BE2C (cell line): ENCODE measurements at regions not wholly inside any gene's neighbourhood (a gene's known extent, or its start where the extent isn't known, plus 50 kb on each side); places are given as distances from the start of the nearest gene placed in this dataset.

Experiments used
- DNase-seq: peaks from one replicate; pipeline ENCODE4 v3.0.0-alpha.2; 2020
- H3K27me3 ChIP-seq: fragments of 250-450 bp; sonication (Bioruptor Pico); 2 replicates; pipeline ENCODE4 v1.5.1; 2020; ENCODE audit warnings: mild to moderate bottlenecking
- H3K36me3 ChIP-seq: fragments of 250-450 bp; sonication (Bioruptor Pico); 2 replicates; pipeline ENCODE4 v1.5.1; 2020; ENCODE audit warnings: mild to moderate bottlenecking
- H3K4me1 ChIP-seq: fragments of 250-450 bp; sonication (Bioruptor Pico); 2 replicates; pipeline ENCODE4 v1.5.1; 2020
- H3K4me3 ChIP-seq: 2 replicates; pipeline ENCODE4 v1.5.1; 2011; ENCODE audit warnings: low read depth, low read length
- H3K9me3 ChIP-seq: fragments of 250-450 bp; sonication (Bioruptor Pico); 2 replicates; pipeline ENCODE4 v1.5.1; 2020
- TF ChIP-seq, protein P1 (sequence below): IDR thresholded peaks from 2 replicates; pipeline ENCODE4 v1.5.1; 2012; ENCODE audit warnings: mild to moderate bottlenecking, low read depth, low read length

DNA sequence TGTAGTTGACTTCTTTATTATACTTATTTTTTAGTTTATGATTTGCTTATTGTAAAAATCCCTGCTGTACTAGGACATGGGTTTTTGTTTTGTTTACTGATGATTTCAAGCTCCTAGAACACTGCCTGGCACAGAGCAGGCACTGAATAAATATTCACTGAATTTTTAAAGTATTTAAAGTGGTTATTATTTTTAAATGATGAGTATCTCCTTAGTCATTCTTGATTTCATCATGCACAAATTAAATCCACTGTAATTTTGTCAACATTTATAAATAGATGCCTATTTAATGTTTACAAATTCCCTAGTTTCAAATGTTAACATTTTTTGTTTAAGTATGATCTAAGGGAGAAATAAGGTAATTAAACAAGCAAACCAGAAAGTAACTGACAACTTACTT is 367.9 kb upstream of the SLIT2 start:
- H3K27me3 ChIP-seq = no peaks in the 10 kb centered on the region
- no peaks in the 10 kb centered on the region for H3K36me3 ChIP-seq
- DNase-seq = no peak
- no peaks in the 10 kb centered on the region for H3K4me1 ChIP-seq
- no peak overlapping the region for H3K4me3 ChIP-seq
- TF ChIP-seq, protein P1, sequence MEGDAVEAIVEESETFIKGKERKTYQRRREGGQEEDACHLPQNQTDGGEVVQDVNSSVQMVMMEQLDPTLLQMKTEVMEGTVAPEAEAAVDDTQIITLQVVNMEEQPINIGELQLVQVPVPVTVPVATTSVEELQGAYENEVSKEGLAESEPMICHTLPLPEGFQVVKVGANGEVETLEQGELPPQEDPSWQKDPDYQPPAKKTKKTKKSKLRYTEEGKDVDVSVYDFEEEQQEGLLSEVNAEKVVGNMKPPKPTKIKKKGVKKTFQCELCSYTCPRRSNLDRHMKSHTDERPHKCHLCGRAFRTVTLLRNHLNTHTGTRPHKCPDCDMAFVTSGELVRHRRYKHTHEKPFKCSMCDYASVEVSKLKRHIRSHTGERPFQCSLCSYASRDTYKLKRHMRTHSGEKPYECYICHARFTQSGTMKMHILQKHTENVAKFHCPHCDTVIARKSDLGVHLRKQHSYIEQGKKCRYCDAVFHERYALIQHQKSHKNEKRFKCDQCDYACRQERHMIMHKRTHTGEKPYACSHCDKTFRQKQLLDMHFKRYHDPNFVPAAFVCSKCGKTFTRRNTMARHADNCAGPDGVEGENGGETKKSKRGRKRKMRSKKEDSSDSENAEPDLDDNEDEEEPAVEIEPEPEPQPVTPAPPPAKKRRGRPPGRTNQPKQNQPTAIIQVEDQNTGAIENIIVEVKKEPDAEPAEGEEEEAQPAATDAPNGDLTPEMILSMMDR = no peak
- no peaks in the 10 kb centered on the region for H3K9me3 ChIP-seq

DNA sequence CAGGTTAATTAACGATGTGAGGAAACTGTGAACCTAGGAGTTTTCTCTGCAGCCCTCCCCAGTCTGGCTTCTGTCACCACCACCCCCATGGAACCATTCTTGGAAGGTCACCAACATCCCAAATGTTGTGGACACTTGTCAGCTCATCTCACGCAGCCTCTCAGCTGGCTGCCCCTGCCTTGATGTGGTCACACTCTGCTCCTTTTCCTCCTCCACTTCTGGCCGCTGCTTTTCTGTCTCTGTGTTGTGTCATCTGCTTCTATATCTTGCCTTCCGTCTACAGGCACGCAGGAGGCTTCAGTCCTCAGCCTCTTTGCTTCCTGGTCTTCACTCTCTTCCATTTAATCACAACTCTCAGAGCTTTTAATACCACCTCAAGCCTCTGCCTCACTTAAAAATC is 371.5 kb upstream of the SLIT2 start:
- DNase-seq = no peak
- Histone ChIP-seq H3K4me3 (no peak overlapping the region), H3K9me3 (no peaks in the 10 kb centered on the region), H3K27me3 (no peaks in the 10 kb centered on the region), H3K4me1 (no peaks in the 10 kb centered on the region), H3K36me3 (no peaks in the 10 kb centered on the region)
- TF ChIP-seq, protein P1 = no peak

DNA sequence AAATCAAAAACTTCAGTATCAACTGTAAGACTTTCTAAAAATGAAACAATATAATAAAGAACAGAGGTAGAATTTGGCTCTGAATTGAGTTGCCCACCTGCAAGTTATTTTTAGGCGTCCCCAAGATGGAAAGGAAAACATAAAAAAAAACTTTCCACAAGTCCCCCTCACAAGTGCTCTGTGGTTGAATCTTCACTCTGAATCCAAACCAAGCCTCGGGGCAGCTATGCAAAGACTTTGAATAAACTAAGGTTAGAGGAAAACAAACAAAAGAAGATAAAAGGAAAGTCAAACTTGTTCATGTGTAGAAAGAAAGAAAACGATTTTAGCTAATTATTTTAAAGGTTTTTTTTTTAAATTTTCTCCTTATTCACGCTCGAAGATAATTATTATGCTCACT is 372.4 kb upstream of the SLIT2 start:
- H3K36me3 ChIP-seq = no peaks in the 10 kb centered on the region
- no peaks in the 10 kb centered on the region for H3K9me3 ChIP-seq
- TF ChIP-seq, protein P1 = no peak
- no peaks in the 10 kb centered on the region for H3K4me1 ChIP-seq
- H3K4me3 ChIP-seq = no peak overlapping the region
- no peak for DNase-seq
- H3K27me3 ChIP-seq = no peaks in the 10 kb centered on the region

DNA sequence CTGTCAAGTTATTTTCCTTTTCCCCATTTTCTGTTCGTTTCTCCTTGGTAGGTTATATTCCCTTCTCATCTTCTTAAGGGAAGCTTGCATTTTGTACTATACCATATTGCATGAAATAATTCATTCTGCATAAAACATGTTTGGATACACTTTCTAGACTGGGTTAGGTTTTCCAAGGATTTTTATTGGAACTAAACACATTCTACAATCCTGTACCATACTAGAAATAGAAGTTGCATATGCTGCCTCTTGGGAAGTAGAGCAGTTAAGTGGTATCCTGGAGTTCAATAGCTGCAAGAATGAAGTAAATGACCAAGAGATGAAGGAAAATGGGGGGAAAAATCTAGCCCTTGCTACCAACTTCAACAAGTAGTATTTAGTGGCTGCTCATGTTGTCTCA is 393.7 kb upstream of the SLIT2 start:
- Histone ChIP-seq H3K4me3 (no peak overlapping the region), H3K27me3 (no peaks in the 10 kb centered on the region), H3K4me1 (no peaks in the 10 kb centered on the region), H3K36me3 (no peaks in the 10 kb centered on the region), H3K9me3 (no peaks in the 10 kb centered on the region)
- no peak for DNase-seq
- TF ChIP-seq, protein P1 = no peak

DNA sequence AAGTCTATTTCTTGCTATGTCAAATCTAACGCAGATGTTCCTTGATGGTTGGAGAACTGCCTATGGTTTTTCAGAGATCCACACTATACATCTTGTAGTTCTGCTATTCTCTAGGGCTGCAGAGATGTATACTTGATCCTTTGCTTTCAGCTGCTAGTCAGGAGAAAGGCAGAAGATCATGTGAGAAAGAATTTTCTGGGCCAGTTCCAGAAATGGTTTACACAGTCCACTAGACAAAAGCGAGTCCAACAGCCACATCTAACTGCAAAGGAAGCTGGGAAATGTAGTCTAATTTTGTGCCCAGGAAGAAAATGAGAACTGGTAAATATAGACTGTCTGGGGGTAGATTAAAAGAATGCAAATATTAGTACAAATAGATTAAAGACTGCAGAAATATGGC is 394.3 kb upstream of the SLIT2 start:
- Histone ChIP-seq H3K4me3 (no peak overlapping the region), H3K36me3 (no peaks in the 10 kb centered on the region), H3K9me3 (no peaks in the 10 kb centered on the region), H3K27me3 (no peaks in the 10 kb centered on the region), H3K4me1 (no peaks in the 10 kb centered on the region)
- TF ChIP-seq, protein P1 = no peak
- DNase-seq = no peak

DNA sequence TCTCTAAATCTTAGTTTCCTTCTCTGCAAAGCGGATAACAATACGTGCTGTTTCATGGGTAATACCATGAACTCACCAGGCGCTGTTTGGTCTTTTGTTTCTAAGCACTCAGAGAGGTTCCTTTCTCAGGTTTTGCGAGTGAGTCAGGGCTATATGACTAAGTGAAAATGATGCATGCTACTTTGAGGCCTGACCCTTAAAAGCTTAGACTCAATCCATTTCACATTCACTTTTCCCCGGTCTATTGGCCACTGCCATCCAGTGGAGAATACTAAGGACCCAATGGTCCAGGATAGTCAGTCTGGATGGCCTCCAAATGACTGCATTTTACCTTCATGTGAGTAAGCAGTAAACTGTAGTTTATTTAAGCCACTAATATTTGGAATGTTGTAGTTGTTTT is 400.8 kb upstream of the SLIT2 start:
- Histone ChIP-seq H3K9me3 (no peaks in the 10 kb centered on the region), H3K4me1 (no peaks in the 10 kb centered on the region), H3K4me3 (no peak overlapping the region), H3K27me3 (no peaks in the 10 kb centered on the region), H3K36me3 (no peaks in the 10 kb centered on the region)
- DNase-seq = no peak
- TF ChIP-seq, protein P1 = no peak
